GM21717 (cell line): ENCODE measurements at regions not wholly inside any gene's neighbourhood (a gene's known extent, or its start where the extent isn't known, plus 50 kb on each side); places are given as distances from the start of the nearest gene placed in this dataset.

Source experiments
- ATAC-seq: cut with Tn5 transposase; IDR thresholded peaks from one replicate; pipeline ENCODE4 v1.9.1; 2021; ENCODE audit warnings: mild to moderate bottlenecking, moderate library complexity; ENCODE audit not compliant: unreplicated experiment

DNA sequence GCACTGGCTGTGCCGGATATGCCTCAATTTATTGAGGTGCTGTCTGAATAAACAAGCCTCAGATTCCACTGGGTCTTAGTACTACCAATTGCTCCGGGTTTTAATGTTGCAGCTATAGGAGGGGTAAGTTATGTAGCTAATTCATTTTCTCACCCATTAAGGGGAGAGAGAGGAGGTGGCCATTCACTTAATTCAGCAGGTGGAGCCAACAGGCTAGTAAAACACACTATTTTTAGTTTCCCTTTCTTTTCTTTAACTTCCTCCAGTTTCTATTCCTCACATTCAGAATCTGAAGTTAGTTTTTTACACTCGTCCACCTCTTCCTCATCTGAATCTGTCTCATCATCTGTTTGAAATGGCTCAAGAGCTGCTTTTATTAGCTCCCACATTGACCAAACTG, 105.6 kb upstream of the CDH10 start:
- ATAC-seq: no peak

- ATAC-seq: no peak
Observed at GRCh38 chr5:24749701-24750100, 104.9 kb upstream of the CDH10 start.

GRCh38 chr5:24747327-24747726, 102.5 kb upstream of the CDH10 start:
- no peak for ATAC-seq

DNA sequence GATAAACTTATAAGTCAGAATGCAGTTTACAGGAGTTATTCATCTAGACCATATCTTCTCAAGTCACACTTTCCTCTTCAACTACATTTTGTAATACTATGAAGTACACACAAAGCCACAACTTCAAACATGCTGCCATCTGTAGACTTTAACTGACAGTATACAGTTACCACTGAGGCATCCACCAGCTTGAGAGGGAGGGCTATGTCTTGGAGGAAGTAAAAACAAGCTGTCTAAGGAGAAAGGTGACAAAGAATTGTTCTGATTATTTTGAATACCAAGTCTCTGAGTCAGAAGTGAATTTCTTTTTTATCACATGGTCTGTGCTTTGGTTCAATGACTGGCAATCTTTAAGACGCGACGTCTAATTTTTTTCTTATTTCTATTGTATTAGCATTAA, 97.6 kb upstream of the CDH10 start:
- no peak for ATAC-seq

DNA sequence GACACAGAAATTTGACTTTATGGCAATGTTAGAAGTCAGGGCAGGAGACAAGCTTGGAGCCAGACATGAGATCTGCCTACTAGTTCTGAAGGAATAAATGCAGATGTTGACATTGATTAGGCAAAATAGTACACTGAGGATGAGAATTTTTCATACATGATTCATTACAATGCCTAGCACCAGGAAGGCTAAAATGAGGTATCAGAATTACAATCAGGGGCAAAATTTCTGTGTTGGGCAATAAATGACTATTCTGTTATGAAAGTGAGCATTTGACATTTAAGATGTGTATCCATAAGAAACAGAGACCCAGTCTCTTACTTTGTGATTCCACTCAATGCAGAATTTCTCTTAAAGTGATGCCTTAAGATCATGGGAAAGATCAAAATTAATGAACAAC, 92.4 kb upstream of the CDH10 start:
- no peak for ATAC-seq

- ATAC-seq: no peak
Observed at GRCh38 chr5:24735284-24735683, 90.5 kb upstream of the CDH10 start.

DNA sequence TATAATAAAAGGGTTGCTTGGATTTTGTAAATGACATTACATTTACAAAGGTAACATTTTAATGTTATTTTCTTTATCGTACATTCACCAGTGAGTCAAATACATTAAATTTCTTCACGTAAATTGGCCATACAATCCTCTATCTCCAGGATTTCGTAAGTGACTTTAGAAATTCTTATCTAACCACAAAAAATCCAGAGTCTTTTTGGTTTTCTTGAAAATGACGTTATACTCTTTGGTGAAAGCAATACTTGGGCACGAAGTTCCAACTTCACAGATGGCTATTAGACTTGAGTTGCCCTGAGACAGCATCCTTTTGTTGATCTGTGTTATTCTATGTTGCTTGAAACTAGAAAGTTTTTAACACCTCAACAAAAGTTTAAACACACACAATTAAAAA, 87.4 kb upstream of the CDH10 start:
- no peak for ATAC-seq

GRCh38 chr5:24720743-24721142, 76.0 kb upstream of the CDH10 start:
- ATAC-seq: no peak

DNA sequence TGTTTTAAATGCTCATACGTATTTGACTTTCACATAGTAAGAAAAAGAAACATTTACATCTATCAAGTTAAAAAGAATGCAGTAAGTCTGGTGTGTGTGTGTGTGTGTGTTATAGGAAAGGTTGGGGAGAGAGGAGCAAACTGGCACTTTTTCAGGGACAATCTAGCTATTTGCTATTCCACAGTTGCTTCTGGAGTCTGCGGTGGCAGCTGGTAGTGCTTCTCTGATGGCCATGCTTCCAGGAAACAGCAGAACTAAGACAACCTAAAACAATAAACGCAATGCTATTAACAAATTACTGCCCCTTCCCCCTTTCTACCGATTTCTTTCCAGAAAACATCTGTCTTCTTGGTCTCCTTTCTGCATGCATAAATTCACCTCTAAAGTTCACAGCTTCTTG, 70.0 kb upstream of the CDH10 start:
- ATAC-seq: no peak

GRCh38 chr5:24712947-24713346, 68.2 kb upstream of the CDH10 start:
- ATAC-seq: no peak

- no peak for ATAC-seq
Observed at GRCh38 chr5:24712047-24712446, 67.3 kb upstream of the CDH10 start.

DNA sequence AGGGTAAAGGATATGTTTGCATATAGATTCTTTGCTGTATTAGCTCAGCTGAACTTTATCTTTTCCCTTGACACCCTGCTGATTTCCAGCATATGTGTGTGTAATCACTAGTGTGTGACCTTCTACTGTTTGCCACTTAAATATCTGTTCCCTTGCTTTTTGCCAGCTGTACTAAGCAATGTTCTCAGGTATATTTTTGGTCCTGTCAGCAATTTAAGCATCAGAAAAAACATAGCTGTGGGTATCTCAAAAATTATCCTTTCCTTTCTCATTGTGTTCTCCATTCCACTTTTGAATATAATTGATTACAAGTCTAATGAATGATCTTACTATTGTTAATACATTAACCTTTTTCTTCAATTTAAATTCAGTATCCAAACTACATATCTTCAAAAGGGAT, 59.2 kb upstream of the CDH10 start:
- ATAC-seq: no peak
